ENCODE measurements at regions not wholly inside any gene's neighbourhood (a gene's known extent, or its start where the extent isn't known, plus 50 kb on each side); places are given as distances from the start of the nearest gene placed in this dataset.
"Not testable (repeated sequence)": the region's sequence is repeated elsewhere in the genome, so short reads cannot be mapped to it uniquely, and the experiment has no call there.

DNA sequence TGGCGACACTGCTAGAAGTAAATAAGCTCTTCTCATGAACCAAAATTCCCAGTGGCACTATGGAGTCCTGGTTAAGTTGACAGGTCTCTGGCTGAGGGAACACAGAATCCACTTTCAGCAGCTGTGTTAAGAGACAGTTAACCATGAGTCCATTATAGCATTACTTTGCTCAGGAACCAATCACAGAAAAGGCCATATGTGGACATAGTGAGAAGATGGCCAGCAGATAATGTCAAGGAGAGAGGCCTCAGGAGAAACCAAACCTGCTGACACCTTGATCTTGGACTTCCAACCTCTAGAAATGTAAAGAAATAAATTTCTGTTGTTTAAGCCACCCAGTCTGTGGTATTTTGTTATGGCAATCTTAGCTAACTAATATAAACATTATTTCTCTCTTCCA lies 88.7 kb upstream of the SPTLC1 start:
- not testable (repeated sequence) for H3K27ac ChIP-seq (ENCODE audit: insufficient read depth, low read depth, low read length, poor library complexity, severe bottlenecking); H3K4me3 ChIP-seq (ENCODE audit: insufficient read depth, low read depth, low read length); H3K36me3 ChIP-seq (ENCODE audit: control insufficient read depth, insufficient read depth, low read length); H3K9me3 ChIP-seq (ENCODE audit: control insufficient read depth, low read length); H3K4me1 ChIP-seq (ENCODE audit: control insufficient read depth, insufficient read depth, low read length); H3K27me3 ChIP-seq (ENCODE audit: control insufficient read depth, insufficient read depth, low read length, poor library complexity, severe bottlenecking)
- 97 to 100% methylated on average over 1 of the region's 1 CpG for WGBS, 2 experiments

DNA sequence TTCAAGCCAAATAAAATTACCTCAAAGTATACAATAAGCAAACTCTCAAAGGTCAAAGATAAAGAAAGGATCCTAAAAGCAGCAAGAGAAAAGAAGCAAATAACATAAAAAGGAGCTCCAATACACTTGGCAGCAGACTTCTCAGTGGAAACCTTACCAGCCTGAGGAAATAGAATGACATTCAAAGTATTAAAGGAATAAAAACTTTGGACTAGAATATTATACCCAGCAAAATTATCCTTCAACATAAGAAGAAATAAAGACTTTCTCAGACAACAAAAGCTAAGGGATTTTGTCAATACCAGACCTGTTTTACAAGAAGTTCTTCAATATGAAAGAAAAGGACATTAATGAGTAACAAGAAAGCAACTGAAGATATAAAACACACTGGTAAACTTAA lies 83.0 kb upstream of the SPTLC1 start:
- H3K27ac ChIP-seq (ENCODE audit: insufficient read depth, low read depth, low read length, poor library complexity, severe bottlenecking); H3K27me3 ChIP-seq (ENCODE audit: control insufficient read depth, insufficient read depth, low read length, poor library complexity, severe bottlenecking); H3K4me1 ChIP-seq (ENCODE audit: control insufficient read depth, insufficient read depth, low read length); H3K9me3 ChIP-seq (ENCODE audit: control insufficient read depth, low read length); H3K36me3 ChIP-seq (ENCODE audit: control insufficient read depth, insufficient read depth, low read length); H3K4me3 ChIP-seq (ENCODE audit: insufficient read depth, low read depth, low read length): not testable (repeated sequence)

DNA sequence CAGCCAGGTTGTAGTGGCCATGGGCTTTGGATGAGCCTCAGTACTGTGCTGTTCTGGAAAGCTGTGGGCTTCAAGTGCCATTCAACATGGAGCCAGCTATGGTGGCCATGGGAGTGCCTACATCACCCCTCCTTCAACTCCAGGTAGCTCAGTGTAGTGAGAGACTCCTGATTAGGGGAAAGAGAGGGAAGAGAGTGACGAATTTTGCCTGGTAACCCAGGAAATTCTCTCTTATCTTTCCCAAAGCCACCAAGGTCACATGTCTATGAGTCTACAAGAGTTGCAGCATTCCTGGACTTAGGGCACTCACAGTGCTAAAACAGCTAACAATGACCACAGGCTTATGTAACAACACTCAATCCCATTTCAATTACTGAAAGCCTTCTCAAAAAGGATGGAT lies 81.7 kb upstream of the SPTLC1 start:
- no peaks in the 10 kb centered on the region for H3K4me1 ChIP-seq (ENCODE audit: control insufficient read depth, insufficient read depth, low read length)
- H3K36me3 ChIP-seq (ENCODE audit: control insufficient read depth, insufficient read depth, low read length): no peaks in the 10 kb centered on the region
- H3K9me3 ChIP-seq (ENCODE audit: control insufficient read depth, low read length): no peaks in the 10 kb centered on the region
- H3K27ac ChIP-seq (ENCODE audit: insufficient read depth, low read depth, low read length, poor library complexity, severe bottlenecking): no peak overlapping the region
- H3K27me3 ChIP-seq (ENCODE audit: control insufficient read depth, insufficient read depth, low read length, poor library complexity, severe bottlenecking): no peaks in the 10 kb centered on the region
- H3K4me3 ChIP-seq (ENCODE audit: insufficient read depth, low read depth, low read length): no peak overlapping the region
- 75 to 83% methylated on average over 1 of the region's 1 CpG for WGBS, 2 experiments

DNA sequence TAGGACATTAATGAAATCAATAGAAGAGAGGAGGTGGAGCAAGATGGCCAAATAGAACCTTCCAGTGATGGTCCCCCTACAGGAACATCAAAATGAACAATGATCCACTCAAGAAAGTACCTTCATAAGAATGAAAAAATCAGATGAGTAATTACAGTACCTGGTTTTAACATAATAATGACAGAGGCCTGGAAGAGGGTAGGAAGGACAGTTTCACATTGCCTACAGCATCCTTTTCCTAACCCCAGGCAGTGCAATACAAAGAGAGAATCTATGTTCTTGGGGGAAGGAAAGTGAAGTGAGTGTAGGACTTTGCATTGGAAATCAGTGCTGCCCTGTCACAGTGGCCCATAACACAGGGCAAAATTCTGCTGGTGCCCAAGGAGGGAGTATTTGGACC lies 81.2 kb upstream of the SPTLC1 start:
- no peak overlapping the region for H3K27ac ChIP-seq (ENCODE audit: insufficient read depth, low read depth, low read length, poor library complexity, severe bottlenecking)
- H3K36me3 ChIP-seq (ENCODE audit: control insufficient read depth, insufficient read depth, low read length): no peaks in the 10 kb centered on the region
- no peaks in the 10 kb centered on the region for H3K4me1 ChIP-seq (ENCODE audit: control insufficient read depth, insufficient read depth, low read length)
- no peak overlapping the region for H3K4me3 ChIP-seq (ENCODE audit: insufficient read depth, low read depth, low read length)
- H3K9me3 ChIP-seq (ENCODE audit: control insufficient read depth, low read length): no peaks in the 10 kb centered on the region
- H3K27me3 ChIP-seq (ENCODE audit: control insufficient read depth, insufficient read depth, low read length, poor library complexity, severe bottlenecking): no peaks in the 10 kb centered on the region

DNA sequence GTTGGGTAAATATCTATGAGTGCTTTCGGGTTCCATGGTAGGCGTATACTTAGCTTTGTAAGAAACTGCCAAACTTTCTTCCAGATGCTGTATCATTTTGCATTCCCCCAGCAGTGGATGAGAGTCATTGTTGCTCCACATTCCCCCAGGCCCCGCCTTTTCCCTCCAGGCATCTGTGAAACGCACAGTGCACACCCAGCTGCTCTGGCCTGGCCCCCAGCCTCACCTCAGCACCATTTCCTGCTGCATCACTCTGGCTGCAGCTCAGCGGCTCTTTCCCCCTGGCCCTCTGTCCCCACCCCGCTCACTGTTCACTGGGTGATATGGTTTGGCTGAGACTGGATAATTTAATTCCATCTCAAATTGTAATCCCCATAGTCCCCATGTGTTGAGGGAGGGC lies 76.6 kb upstream of the SPTLC1 start:
- peaks cover 11% of the 10 kb centered on the region for H3K4me1 ChIP-seq (ENCODE audit: control insufficient read depth, insufficient read depth, low read length)
- no peaks in the 10 kb centered on the region for H3K9me3 ChIP-seq (ENCODE audit: control insufficient read depth, low read length)
- no peaks in the 10 kb centered on the region for H3K27me3 ChIP-seq (ENCODE audit: control insufficient read depth, insufficient read depth, low read length, poor library complexity, severe bottlenecking)
- no peak overlapping the region for H3K4me3 ChIP-seq (ENCODE audit: insufficient read depth, low read depth, low read length)
- H3K36me3 ChIP-seq (ENCODE audit: control insufficient read depth, insufficient read depth, low read length): no peaks in the 10 kb centered on the region
- H3K27ac ChIP-seq (ENCODE audit: insufficient read depth, low read depth, low read length, poor library complexity, severe bottlenecking): no peak overlapping the region
- WGBS, 2 experiments: 79 to 91% methylated on average over 5 to 6 of the region's 6 CpGs

DNA sequence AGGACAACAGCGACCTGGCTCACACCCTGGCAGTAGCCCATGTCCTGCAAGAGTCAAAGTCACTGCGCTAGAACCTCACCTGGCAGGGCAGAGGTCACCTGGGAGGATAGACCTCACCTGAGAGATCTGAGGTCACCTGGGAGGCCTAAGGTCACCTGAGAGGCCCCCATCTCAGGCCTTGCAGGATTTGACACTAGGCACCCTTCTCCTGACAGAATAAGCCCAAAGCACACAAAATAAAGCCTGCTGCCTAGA lies 75.2 kb upstream of the SPTLC1 start:
- Histone ChIP-seq H3K27me3 (ENCODE audit: control insufficient read depth, insufficient read depth, low read length, poor library complexity, severe bottlenecking) (no peaks in the 10 kb centered on the region), H3K9me3 (ENCODE audit: control insufficient read depth, low read length) (no peaks in the 10 kb centered on the region), H3K36me3 (ENCODE audit: control insufficient read depth, insufficient read depth, low read length) (no peaks in the 10 kb centered on the region), H3K4me3 (ENCODE audit: insufficient read depth, low read depth, low read length) (no peak overlapping the region), H3K4me1 (ENCODE audit: control insufficient read depth, insufficient read depth, low read length) (peaks cover 11% of the 10 kb centered on the region), H3K27ac (ENCODE audit: insufficient read depth, low read depth, low read length, poor library complexity, severe bottlenecking) (no peak overlapping the region)
- 93 to 96% methylated on average over 2 of the region's 2 CpGs for WGBS, 2 experiments

DNA sequence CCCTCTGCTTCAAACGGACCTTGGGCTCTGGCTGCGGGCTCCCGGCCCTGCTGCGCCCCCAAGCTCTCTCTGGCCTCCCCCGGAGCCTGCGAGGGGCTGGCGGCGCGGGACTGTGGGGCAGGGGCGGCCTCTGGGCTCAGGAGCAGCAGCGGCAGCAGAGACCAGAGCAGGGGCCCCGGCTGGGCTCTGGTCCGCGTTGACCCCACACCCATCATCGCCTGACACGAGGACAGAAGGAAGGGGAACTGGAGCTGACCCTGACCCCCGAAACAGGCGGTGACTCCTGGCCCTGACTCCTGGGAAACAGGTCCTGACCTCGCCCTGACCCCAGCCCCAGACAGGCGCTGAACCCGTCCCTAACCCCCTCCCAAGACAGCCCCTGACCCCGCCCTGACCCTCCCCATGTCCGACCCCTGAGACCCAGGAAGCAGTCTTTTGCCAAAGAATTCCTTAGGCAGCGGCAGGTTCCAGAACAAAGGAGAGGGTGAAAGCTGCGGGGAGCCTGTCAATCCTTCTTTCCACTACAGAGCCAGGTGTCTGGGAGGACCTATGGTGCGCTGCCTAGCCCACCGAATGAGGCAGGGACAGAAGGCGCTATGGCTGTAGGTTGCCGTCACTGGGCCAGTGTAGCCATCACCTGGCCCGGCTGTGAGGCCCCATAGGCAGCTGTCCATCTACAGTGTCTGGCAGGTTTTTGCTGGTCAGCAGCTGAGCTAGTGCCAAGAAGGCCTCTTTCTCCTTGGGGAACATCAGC lies 74.7 kb upstream of the SPTLC1 start:
- Histone ChIP-seq H3K27ac (ENCODE audit: insufficient read depth, low read depth, low read length, poor library complexity, severe bottlenecking) (no peak overlapping the region), H3K36me3 (ENCODE audit: control insufficient read depth, insufficient read depth, low read length) (no peaks in the 10 kb centered on the region), H3K4me1 (ENCODE audit: control insufficient read depth, insufficient read depth, low read length) (peaks cover 11% of the 10 kb centered on the region), H3K27me3 (ENCODE audit: control insufficient read depth, insufficient read depth, low read length, poor library complexity, severe bottlenecking) (no peaks in the 10 kb centered on the region), H3K4me3 (ENCODE audit: insufficient read depth, low read depth, low read length) (no peak overlapping the region), H3K9me3 (ENCODE audit: control insufficient read depth, low read length) (no peaks in the 10 kb centered on the region)
- 73% methylated on average over 30 of the region's 30 CpGs for WGBS, 2 experiments

DNA sequence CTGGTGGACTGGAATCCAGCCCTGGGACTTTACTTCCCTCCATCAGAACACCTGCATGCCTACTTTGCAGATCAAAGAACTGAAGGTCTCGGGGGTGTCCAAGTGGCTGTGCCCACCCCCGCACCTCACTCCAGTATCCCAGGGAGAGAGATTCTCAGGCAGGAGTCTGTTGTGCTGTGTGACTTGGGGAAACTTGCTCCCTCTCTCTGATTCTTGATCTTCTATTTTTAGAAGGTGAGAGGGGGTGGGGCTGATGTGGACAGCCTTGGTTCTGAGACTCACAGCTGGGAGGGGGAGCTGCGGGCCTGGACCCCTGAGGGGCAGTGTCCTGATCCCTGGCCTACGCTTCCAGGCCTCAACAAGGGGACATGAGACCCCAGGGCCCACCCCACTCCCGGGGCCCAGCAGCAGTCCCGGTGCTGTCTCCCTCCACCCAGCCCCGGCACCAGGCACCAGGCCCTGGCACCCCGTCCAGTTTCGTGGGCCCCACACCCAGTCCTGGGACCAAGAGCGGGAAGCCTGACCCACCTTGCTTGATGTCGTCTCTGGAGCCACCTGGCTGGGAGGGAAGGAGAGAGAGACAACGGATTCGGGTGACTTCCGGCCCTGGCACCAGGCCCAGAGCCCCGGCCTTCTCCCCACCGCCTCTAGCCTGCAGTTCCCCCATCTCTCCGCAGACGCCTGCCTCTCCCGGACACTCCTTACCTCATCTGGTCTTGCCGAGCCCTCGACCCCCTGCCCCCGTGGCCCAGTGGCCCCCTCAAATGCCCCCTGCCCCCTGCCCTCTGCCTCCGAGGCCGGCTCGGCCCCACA lies 74.0 kb upstream of the SPTLC1 start:
- H3K27ac ChIP-seq (ENCODE audit: insufficient read depth, low read depth, low read length, poor library complexity, severe bottlenecking): no peak overlapping the region
- H3K4me3 ChIP-seq (ENCODE audit: insufficient read depth, low read depth, low read length): no peak overlapping the region
- H3K4me1 ChIP-seq (ENCODE audit: control insufficient read depth, insufficient read depth, low read length): peaks cover 11% of the 10 kb centered on the region
- H3K27me3 ChIP-seq (ENCODE audit: control insufficient read depth, insufficient read depth, low read length, poor library complexity, severe bottlenecking): no peaks in the 10 kb centered on the region
- H3K9me3 ChIP-seq (ENCODE audit: control insufficient read depth, low read length): no peaks in the 10 kb centered on the region
- WGBS, 2 experiments: 89 to 90% methylated on average over 24 to 25 of the region's 25 CpGs
- H3K36me3 ChIP-seq (ENCODE audit: control insufficient read depth, insufficient read depth, low read length): no peaks in the 10 kb centered on the region

DNA sequence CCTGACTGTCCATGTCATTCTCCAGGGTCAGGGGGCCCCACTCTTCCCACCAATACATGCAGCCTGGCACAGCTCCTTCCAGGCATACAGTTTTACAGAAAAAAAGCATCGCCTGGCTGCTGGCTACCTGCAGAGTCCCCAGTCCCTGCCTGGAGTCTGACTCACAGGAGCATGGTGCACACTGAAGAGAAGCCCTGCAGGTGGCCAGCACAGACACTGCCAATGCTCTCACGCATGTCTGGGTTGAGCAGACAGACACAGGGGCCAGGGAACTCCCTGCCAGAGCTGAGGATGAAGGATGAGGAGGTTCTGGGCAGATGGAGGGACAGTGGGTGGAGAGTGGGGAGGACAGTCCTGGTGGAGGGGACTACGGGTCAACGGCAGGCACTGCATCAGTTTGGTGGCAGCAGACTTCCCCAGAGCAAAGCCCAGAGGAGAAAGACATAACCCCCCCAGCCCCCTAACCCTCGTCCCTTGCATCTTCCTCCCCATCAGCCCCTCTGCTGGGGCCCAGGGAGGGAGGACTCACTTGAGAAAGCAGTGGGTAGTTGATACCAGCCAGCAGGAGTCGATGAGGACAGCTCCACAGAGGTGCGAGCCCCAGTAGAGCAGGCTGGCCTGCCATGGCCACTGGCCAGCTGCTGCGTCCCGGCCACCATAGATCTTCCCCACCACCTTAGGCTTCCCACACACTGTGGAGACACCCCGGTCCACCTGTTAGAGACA lies 72.9 kb upstream of the SPTLC1 start:
- H3K4me3 ChIP-seq (ENCODE audit: insufficient read depth, low read depth, low read length): no peak overlapping the region
- H3K36me3 ChIP-seq (ENCODE audit: control insufficient read depth, insufficient read depth, low read length): no peaks in the 10 kb centered on the region
- no peaks in the 10 kb centered on the region for H3K9me3 ChIP-seq (ENCODE audit: control insufficient read depth, low read length)
- H3K4me1 ChIP-seq (ENCODE audit: control insufficient read depth, insufficient read depth, low read length): peaks cover 11% of the 10 kb centered on the region
- H3K27me3 ChIP-seq (ENCODE audit: control insufficient read depth, insufficient read depth, low read length, poor library complexity, severe bottlenecking): no peaks in the 10 kb centered on the region
- no peak overlapping the region for H3K27ac ChIP-seq (ENCODE audit: insufficient read depth, low read depth, low read length, poor library complexity, severe bottlenecking)
- 86 to 88% methylated on average over 10 of the region's 10 CpGs for WGBS, 2 experiments

DNA sequence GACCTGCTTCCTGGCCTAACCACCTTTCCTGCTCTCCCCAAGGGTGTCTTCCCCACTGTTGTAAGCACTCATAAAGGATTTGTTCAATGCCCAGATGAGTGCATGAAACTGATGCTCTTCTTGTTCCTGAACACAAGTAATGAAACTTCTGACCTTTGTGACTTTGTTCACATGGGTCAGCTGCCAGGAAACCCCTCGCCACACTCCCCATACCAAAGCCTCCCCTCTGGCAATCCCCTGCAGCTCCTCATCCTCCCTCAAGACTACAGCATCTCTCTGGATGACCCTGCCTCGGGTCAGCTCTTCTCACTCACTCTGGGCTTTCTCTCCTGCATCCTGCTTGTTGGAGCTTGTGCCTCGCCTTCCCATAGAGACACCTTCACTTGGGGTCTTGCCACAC lies 72.2 kb upstream of the SPTLC1 start:
- H3K4me3 ChIP-seq (ENCODE audit: insufficient read depth, low read depth, low read length): no peak overlapping the region
- WGBS, 2 experiments: 86 to 90% methylated on average over 3 of the region's 3 CpGs

More for the DNA sequence above, 72.2 kb upstream of the SPTLC1 start:
- Histone ChIP-seq H3K4me1 (ENCODE audit: control insufficient read depth, insufficient read depth, low read length) (peaks cover 11% of the 10 kb centered on the region), H3K9me3 (ENCODE audit: control insufficient read depth, low read length) (no peaks in the 10 kb centered on the region), H3K27ac (ENCODE audit: insufficient read depth, low read depth, low read length, poor library complexity, severe bottlenecking) (no peak overlapping the region), H3K27me3 (ENCODE audit: control insufficient read depth, insufficient read depth, low read length, poor library complexity, severe bottlenecking) (no peaks in the 10 kb centered on the region), H3K36me3 (ENCODE audit: control insufficient read depth, insufficient read depth, low read length) (no peaks in the 10 kb centered on the region)
